Nephron progenitor cell (in vitro differentiated cells): ENCODE measurements at regions not wholly inside any gene's neighbourhood (a gene's known extent, or its start where the extent isn't known, plus 50 kb on each side); places are given as distances from the start of the nearest gene placed in this dataset.

Source experiments
- DNase-seq: peaks from one replicate; pipeline ENCODE4 v3.0.0; 2021
- H3K27ac Mint-ChIP-seq: 2 replicates; pipeline ENCODE4 v1.8.0; 2021; ENCODE audit warnings: mild to moderate bottlenecking, moderate library complexity, mixed read lengths
- H3K27me3 Mint-ChIP-seq: 2 replicates; pipeline ENCODE4 v1.8.0; 2021; ENCODE audit warnings: mild to moderate bottlenecking, low read depth, mixed read lengths; ENCODE audit not compliant: poor library complexity
- H3K36me3 Mint-ChIP-seq: 2 replicates; pipeline ENCODE4 v1.8.0; 2021; ENCODE audit warnings: low read depth, mixed read lengths
- H3K4me1 Mint-ChIP-seq: 2 replicates; pipeline ENCODE4 v1.8.0; 2021; ENCODE audit warnings: mixed read lengths
- H3K4me3 Mint-ChIP-seq: 2 replicates; pipeline ENCODE4 v1.8.0; 2021; ENCODE audit warnings: mild to moderate bottlenecking, moderate library complexity, mixed read lengths
- H3K9me3 Mint-ChIP-seq: 2 replicates; pipeline ENCODE4 v1.8.0; 2021; ENCODE audit warnings: mild to moderate bottlenecking, moderate library complexity, mixed read lengths
- CTCF ChIP-seq: fragments of 200-600 bp; sonication (generic); IDR thresholded peaks from 2 replicates; pipeline ENCODE4 v1.5.0; 2021; ENCODE audit warnings: antibody characterized with exemption

GRCh38 chr13:70415136-70415535 lies 306.9 kb upstream of the KLHL1 start:
- no peak overlapping the region for H3K27ac Mint-ChIP-seq
- H3K9me3 Mint-ChIP-seq: no peaks in the 10 kb centered on the region
- no peaks in the 10 kb centered on the region for H3K27me3 Mint-ChIP-seq
- H3K36me3 Mint-ChIP-seq: no peaks in the 10 kb centered on the region
- no peaks in the 10 kb centered on the region for H3K4me1 Mint-ChIP-seq
- no peak overlapping the region for H3K4me3 Mint-ChIP-seq
- no peak for DNase-seq
- no peak for TF ChIP-seq CTCF

- Mint-ChIP-seq H3K36me3 (no peaks in the 10 kb centered on the region), H3K4me1 (no peaks in the 10 kb centered on the region), H3K4me3 (no peak overlapping the region), H3K27me3 (no peaks in the 10 kb centered on the region), H3K9me3 (no peaks in the 10 kb centered on the region), H3K27ac (no peak overlapping the region)
- DNase-seq: no peak
- no peak for TF ChIP-seq CTCF
Observed at GRCh38 chr13:70408865-70409264, 300.6 kb upstream of the KLHL1 start.

- Mint-ChIP-seq H3K36me3 (no peaks in the 10 kb centered on the region), H3K4me1 (no peaks in the 10 kb centered on the region), H3K4me3 (no peak overlapping the region), H3K27me3 (no peaks in the 10 kb centered on the region), H3K9me3 (no peaks in the 10 kb centered on the region), H3K27ac (no peak overlapping the region)
- no peak for DNase-seq
- no peak for TF ChIP-seq CTCF
Observed at GRCh38 chr13:70407486-70407885, 299.2 kb upstream of the KLHL1 start.

- H3K36me3 Mint-ChIP-seq: no peaks in the 10 kb centered on the region
- H3K4me1 Mint-ChIP-seq: no peaks in the 10 kb centered on the region
- H3K4me3 Mint-ChIP-seq: no peak overlapping the region
- no peaks in the 10 kb centered on the region for H3K27me3 Mint-ChIP-seq
- no peak for DNase-seq
- H3K27ac Mint-ChIP-seq: no peak overlapping the region
- TF ChIP-seq CTCF: no peak
- H3K9me3 Mint-ChIP-seq: no peaks in the 10 kb centered on the region
Observed at GRCh38 chr13:70405266-70405665, 297.0 kb upstream of the KLHL1 start.

- no peak overlapping the region for H3K4me3 Mint-ChIP-seq
Observed at GRCh38 chr13:70394031-70394548, 285.8 kb upstream of the KLHL1 start.

More at GRCh38 chr13:70394031-70394548, 285.8 kb upstream of the KLHL1 start:
- TF ChIP-seq CTCF: no peak
- no peak overlapping the region for H3K27ac Mint-ChIP-seq
- no peaks in the 10 kb centered on the region for H3K4me1 Mint-ChIP-seq
- no peaks in the 10 kb centered on the region for H3K36me3 Mint-ChIP-seq
- H3K27me3 Mint-ChIP-seq: no peaks in the 10 kb centered on the region
- no peak for DNase-seq
- H3K9me3 Mint-ChIP-seq: no peaks in the 10 kb centered on the region
